Endodermal cell (in vitro differentiated cells): ENCODE measurements at regions not wholly inside any gene's neighbourhood (a gene's known extent, or its start where the extent isn't known, plus 50 kb on each side); places are given as distances from the start of the nearest gene placed in this dataset.

Source experiments
- DNase-seq: peaks from one replicate; pipeline ENCODE4 v3.0.0-alpha.2; 2017
- H3K27ac ChIP-seq: 2 replicates; pipeline ENCODE4 v1.5.1; 2013; ENCODE audit warnings: mild to moderate bottlenecking, low read depth, low read length, moderate library complexity
- H3K27me3 ChIP-seq: 2 replicates; pipeline ENCODE4 v1.6.1; 2013; ENCODE audit warnings: mild to moderate bottlenecking, low read length, moderate library complexity; ENCODE audit not compliant: insufficient read depth, control insufficient read depth, poor library complexity, severe bottlenecking
- H3K36me3 ChIP-seq: 2 replicates; pipeline ENCODE4 v1.7.0; 2013; ENCODE audit warnings: mild to moderate bottlenecking, low read length, moderate library complexity; ENCODE audit not compliant: control insufficient read depth, insufficient read depth
- H3K4me1 ChIP-seq: one replicate; pipeline ENCODE4 v1.7.0; 2013; ENCODE audit warnings: low read length; ENCODE audit not compliant: control insufficient read depth, insufficient read depth
- H3K4me3 ChIP-seq: 2 replicates; pipeline ENCODE4 v1.5.1; 2013; ENCODE audit warnings: mild to moderate bottlenecking, low read length, moderate library complexity
- H3K9ac ChIP-seq: 2 replicates; pipeline ENCODE4 v1.6.1; 2013; ENCODE audit warnings: mild to moderate bottlenecking, low read length, moderate library complexity; ENCODE audit not compliant: poor library complexity, severe bottlenecking; ENCODE audit errors: extremely low read depth
- H3K9me3 ChIP-seq: 2 replicates; pipeline ENCODE4 v1.6.1; 2013; ENCODE audit warnings: mild to moderate bottlenecking, low read length, moderate library complexity; ENCODE audit not compliant: control insufficient read depth
- H3K27ac Mint-ChIP-seq: 2 replicates; pipeline ENCODE4 v1.8.0; 2020; ENCODE audit warnings: mixed read lengths
- H3K27me3 Mint-ChIP-seq: 2 replicates; pipeline ENCODE4 v1.8.0; 2021; ENCODE audit warnings: mild to moderate bottlenecking, mixed read lengths; ENCODE audit not compliant: insufficient read depth
- H3K36me3 Mint-ChIP-seq: 2 replicates; pipeline ENCODE4 v1.8.0; 2020; ENCODE audit warnings: low read depth, mixed read lengths
- H3K4me1 Mint-ChIP-seq: 2 replicates; pipeline ENCODE4 v1.8.0; 2020; ENCODE audit warnings: mixed read lengths
- H3K4me3 Mint-ChIP-seq: 2 replicates; pipeline ENCODE4 v1.8.0; 2020; ENCODE audit warnings: mild to moderate bottlenecking, moderate library complexity, mixed read lengths
- H3K9me3 Mint-ChIP-seq: 2 replicates; pipeline ENCODE4 v1.8.0; 2020; ENCODE audit warnings: mild to moderate bottlenecking, mixed read lengths
- CTCF ChIP-seq: fragments of 200-600 bp; sonication (generic); conservative IDR thresholded peaks from 2 replicates; pipeline ENCODE4 v1.5.0; 2021; ENCODE audit warnings: antibody characterized with exemption, mild to moderate bottlenecking
- WGBS, 2 experiments: methylation state at CpG; one replicate each; pipeline versions ENCODE4 v1.1.5 to v1.1.7; 2013; ENCODE audit warnings: missing lambda C conversion rate in 2 of 2, mixed read lengths in 1 of 2; ENCODE audit not compliant: insufficient coverage in 1 of 2, insufficient read length in 1 of 2; 5-methylcytosine and 5-hydroxymethylcytosine counted together

GRCh38 chr4:153114771-153115321 lies 89.4 kb upstream of the TRIM2 start:
- Histone ChIP-seq H3K27me3 (no peaks in the 10 kb centered on the region), H3K36me3 (no peaks in the 10 kb centered on the region), H3K4me1 (no peaks in the 10 kb centered on the region), H3K27ac (no peak overlapping the region), H3K9me3 (no peaks in the 10 kb centered on the region), H3K9ac (no peak overlapping the region), H3K4me3 (no peak overlapping the region)
- Mint-ChIP-seq H3K9me3 (no peaks in the 10 kb centered on the region), H3K4me1 (no peaks in the 10 kb centered on the region), H3K27me3 (no peaks in the 10 kb centered on the region), H3K4me3 (no peak overlapping the region), H3K27ac (no peak overlapping the region), H3K36me3 (no peaks in the 10 kb centered on the region)
- no peak for TF ChIP-seq CTCF
- WGBS, 2 experiments = 95 to 96% methylated on average over 8 to 11 of the region's 11 CpGs
- DNase-seq = no peak

- H3K9ac ChIP-seq = no peak overlapping the region
- no peaks in the 10 kb centered on the region for H3K27me3 Mint-ChIP-seq
- H3K27ac Mint-ChIP-seq = no peak overlapping the region
- no peak for TF ChIP-seq CTCF
- no peak overlapping the region for H3K4me3 Mint-ChIP-seq
- WGBS, 2 experiments = 87 to 93% methylated on average over 10 to 13 of the region's 13 CpGs
- no peaks in the 10 kb centered on the region for H3K9me3 ChIP-seq
- no peaks in the 10 kb centered on the region for H3K4me1 Mint-ChIP-seq
- no peaks in the 10 kb centered on the region for H3K4me1 ChIP-seq
- no peak overlapping the region for H3K4me3 ChIP-seq
- H3K27me3 ChIP-seq = no peaks in the 10 kb centered on the region
- no peak overlapping the region for H3K27ac ChIP-seq
- no peaks in the 10 kb centered on the region for H3K36me3 ChIP-seq
- no peaks in the 10 kb centered on the region for H3K36me3 Mint-ChIP-seq
- no peak for DNase-seq
- no peaks in the 10 kb centered on the region for H3K9me3 Mint-ChIP-seq
Measured at GRCh38 chr4:153115322-153116290, 88.6 kb upstream of the TRIM2 start.

GRCh38 chr4:153116291-153116680 lies 88.0 kb upstream of the TRIM2 start:
- no peaks in the 10 kb centered on the region for H3K36me3 ChIP-seq
- H3K4me1 ChIP-seq = no peaks in the 10 kb centered on the region
- TF ChIP-seq CTCF = no peak
- H3K4me1 Mint-ChIP-seq = no peaks in the 10 kb centered on the region
- H3K27me3 ChIP-seq = no peaks in the 10 kb centered on the region
- H3K36me3 Mint-ChIP-seq = no peaks in the 10 kb centered on the region
- H3K4me3 ChIP-seq = no peak overlapping the region
- no peak overlapping the region for H3K27ac Mint-ChIP-seq
- no peaks in the 10 kb centered on the region for H3K27me3 Mint-ChIP-seq
- H3K9ac ChIP-seq = no peak overlapping the region
- no peak overlapping the region for H3K27ac ChIP-seq
- no peak overlapping the region for H3K4me3 Mint-ChIP-seq
- DNase-seq = no peak
- no peaks in the 10 kb centered on the region for H3K9me3 ChIP-seq
- WGBS, 2 experiments = 87 to 100% methylated on average over 1 to 3 of the region's 3 CpGs
- H3K9me3 Mint-ChIP-seq = no peaks in the 10 kb centered on the region
